Astrocyte of the spinal cord (primary cell): ENCODE measurements at regions not wholly inside any gene's neighbourhood (a gene's known extent, or its start where the extent isn't known, plus 50 kb on each side); places are given as distances from the start of the nearest gene placed in this dataset.

Source experiments
- DNase-seq: peaks from one replicate; pipeline ENCODE4 v3.0.0; 2011; ENCODE audit warnings: low read depth, low spot score
- H3K4me3 ChIP-seq: 2 replicates; pipeline ENCODE4 v1.5.1; 2011; ENCODE audit warnings: low read depth, mild to moderate bottlenecking, low read length, moderate library complexity
- in situ Hi-C: cut with HindIII; loops from 2 replicates; pipeline ENCODE4 v1.10.0; 2017; ENCODE audit warnings: low sequenced_read_pairs
- TF ChIP-seq, protein P1 (sequence below): IDR thresholded peaks from 2 replicates; pipeline ENCODE4 v1.5.1; 2012; ENCODE audit warnings: low read depth, mild to moderate bottlenecking, low read length, inconsistent platforms

DNA sequence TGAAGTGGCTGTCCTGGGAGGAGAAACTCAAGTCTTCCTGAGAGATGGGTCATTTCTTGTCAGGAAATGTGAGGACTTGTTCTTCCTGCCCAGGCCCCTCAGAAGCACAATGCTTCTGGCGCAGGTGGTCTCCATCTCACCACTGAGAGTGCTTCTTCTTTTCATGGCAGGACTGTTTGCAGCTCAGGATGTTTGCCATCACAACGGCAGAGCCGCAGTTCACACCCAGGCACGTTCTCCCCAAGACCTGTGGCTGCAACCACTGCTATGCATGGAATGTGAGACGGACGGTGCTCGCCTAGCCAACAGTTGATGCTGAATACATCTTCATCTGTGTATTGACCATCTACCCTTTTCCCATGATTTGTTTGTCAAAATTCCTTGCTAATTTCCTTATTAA lies 216.3 kb downstream of the GADD45G start:
- H3K4me3 ChIP-seq: no peak overlapping the region
- TF ChIP-seq, protein P1, sequence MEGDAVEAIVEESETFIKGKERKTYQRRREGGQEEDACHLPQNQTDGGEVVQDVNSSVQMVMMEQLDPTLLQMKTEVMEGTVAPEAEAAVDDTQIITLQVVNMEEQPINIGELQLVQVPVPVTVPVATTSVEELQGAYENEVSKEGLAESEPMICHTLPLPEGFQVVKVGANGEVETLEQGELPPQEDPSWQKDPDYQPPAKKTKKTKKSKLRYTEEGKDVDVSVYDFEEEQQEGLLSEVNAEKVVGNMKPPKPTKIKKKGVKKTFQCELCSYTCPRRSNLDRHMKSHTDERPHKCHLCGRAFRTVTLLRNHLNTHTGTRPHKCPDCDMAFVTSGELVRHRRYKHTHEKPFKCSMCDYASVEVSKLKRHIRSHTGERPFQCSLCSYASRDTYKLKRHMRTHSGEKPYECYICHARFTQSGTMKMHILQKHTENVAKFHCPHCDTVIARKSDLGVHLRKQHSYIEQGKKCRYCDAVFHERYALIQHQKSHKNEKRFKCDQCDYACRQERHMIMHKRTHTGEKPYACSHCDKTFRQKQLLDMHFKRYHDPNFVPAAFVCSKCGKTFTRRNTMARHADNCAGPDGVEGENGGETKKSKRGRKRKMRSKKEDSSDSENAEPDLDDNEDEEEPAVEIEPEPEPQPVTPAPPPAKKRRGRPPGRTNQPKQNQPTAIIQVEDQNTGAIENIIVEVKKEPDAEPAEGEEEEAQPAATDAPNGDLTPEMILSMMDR: no peak
- DNase-seq: no peak
- in situ Hi-C loops: no loop called here

- in situ Hi-C loops: no loop called here
- H3K4me3 ChIP-seq: no peak overlapping the region
- TF ChIP-seq, protein P1: no peak
- no peak for DNase-seq
Measured at GRCh38 chr9:89822996-89823395, 218.2 kb downstream of the GADD45G start.

DNA sequence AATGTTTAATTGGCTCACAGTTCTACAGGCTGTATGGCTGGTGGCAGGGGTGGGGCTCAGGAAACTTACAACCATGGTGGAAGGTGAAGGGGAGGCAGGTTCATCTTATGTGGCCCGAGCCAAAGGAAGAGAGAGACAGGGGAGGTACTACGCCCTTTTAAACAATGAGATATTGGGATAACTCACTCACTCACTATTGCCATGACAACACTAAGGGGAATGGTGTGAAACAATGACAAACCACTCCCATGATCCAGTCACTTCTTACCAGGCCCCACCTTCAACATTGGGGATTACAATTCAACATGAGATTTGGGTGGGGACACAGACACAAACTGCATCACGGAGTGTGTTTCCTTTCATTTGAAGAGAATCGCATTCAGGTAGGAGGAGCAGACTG lies 220.9 kb downstream of the GADD45G start:
- H3K4me3 ChIP-seq: no peak overlapping the region
- DNase-seq: no peak
- in situ Hi-C loops: no loop called here
- TF ChIP-seq, protein P1: no peak

DNA sequence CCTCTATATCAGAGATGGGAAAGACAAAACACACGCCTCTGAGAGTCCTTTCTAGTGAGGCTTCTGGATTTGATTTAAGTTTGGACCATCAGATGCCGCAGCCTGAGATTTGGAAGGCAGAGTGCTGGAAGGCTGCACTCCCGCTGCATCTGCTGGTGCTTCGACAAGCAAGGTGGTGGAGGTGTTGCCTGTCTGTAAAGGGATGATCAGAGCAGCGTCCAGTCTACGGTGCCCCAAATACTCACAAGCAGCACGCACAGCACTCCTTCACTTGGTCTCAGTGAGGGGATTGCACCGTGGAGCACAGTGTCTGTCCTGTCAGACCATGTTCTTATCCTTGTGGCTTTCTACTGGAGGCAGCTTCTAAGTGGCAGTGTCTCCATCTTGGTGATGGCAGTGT lies 221.4 kb downstream of the GADD45G start:
- TF ChIP-seq, protein P1: no peak
- in situ Hi-C loops: no loop called here
- DNase-seq: no peak

GRCh38 chr9:89829346-89829745 lies 224.5 kb downstream of the GADD45G start:
- in situ Hi-C loops: no loop called here
- TF ChIP-seq, protein P1: no peak
- no peak for DNase-seq
- H3K4me3 ChIP-seq: no peak overlapping the region

More for the DNA sequence above, 221.4 kb downstream of the GADD45G start:
- no peak overlapping the region for H3K4me3 ChIP-seq

- H3K4me3 ChIP-seq: no peak overlapping the region
- TF ChIP-seq, protein P1: no peak
- no peak for DNase-seq
- in situ Hi-C loops: no loop called here
Measured at GRCh38 chr9:89835666-89836065, 230.9 kb downstream of the GADD45G start.
